Ishikawa (cell line): ENCODE measurements at regions not wholly inside any gene's neighbourhood (a gene's known extent, or its start where the extent isn't known, plus 50 kb on each side); places are given as distances from the start of the nearest gene placed in this dataset.

Source experiments
- CREB1 ChIP-seq: IDR thresholded peaks from 2 replicates; pipeline ENCODE4 v1.6.1; 2012; ENCODE audit warnings: low read depth
- EGR1 ChIP-seq: IDR thresholded peaks from 2 replicates; pipeline ENCODE4 v1.6.1; 2012
- EP300 ChIP-seq: IDR thresholded peaks from 2 replicates; pipeline ENCODE4 v1.6.1; 2012; ENCODE audit warnings: borderline replicate concordance
- FOXM1 ChIP-seq: IDR thresholded peaks from 2 replicates; pipeline ENCODE4 v1.6.1; 2012; ENCODE audit warnings: low read depth, borderline replicate concordance
- RAD21 ChIP-seq: IDR thresholded peaks from 2 replicates; pipeline ENCODE4 v1.6.1; 2012; ENCODE audit warnings: low read depth
- REST ChIP-seq: IDR thresholded peaks from 2 replicates; pipeline ENCODE4 v1.6.1; 2012; ENCODE audit warnings: low read depth, mild to moderate bottlenecking
- TCF12 ChIP-seq: IDR thresholded peaks from 2 replicates; pipeline ENCODE4 v1.6.1; 2012; ENCODE audit warnings: low read depth
- YY1 ChIP-seq: IDR thresholded peaks from 2 replicates; pipeline ENCODE4 v1.6.1; 2012; ENCODE audit warnings: low read depth
- ZBTB7A ChIP-seq: IDR thresholded peaks from 2 replicates; pipeline ENCODE4 v1.6.1; 2012; ENCODE audit warnings: low read depth
- TF ChIP-seq, protein P1 (sequence below): IDR thresholded peaks from 2 replicates; pipeline ENCODE4 v1.6.1; 2012

DNA sequence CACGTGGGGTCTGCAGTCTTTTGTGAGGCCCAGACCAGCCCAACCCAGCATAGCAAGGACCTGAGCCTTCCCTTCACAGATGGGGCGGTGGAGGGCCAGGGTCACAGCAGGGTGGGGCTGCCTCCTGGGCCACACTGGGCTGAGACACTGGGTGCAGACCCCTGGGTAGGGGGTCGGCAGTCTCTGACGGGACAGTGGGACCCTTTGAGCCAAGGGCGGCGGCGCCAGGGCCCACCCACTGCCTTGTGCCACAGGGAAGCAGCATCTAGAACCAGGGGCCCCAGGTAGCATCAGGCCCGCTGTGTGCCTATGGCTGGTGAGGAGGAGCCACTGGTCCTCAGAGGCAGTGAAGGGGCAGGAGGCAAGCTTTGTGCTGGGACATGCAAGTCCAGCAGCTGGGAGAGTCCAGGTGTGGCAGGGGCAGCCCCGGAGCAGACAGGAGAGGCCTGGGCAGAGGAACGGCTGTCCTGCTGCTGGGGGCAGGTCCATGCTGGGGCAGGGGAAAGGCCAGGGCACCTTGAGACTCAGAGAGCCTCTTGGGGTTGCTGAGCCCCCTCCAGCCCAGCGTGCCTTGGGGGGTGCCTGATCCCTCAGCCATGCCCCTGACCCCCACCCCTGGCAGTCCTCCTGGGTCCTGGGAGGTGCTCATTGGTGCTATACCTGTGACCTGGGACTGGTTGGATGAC lies 131.3 kb upstream of the NKX1-1 start:
- TF ChIP-seq EP300 (no peak), TCF12 (no peak), EGR1 (no peak), YY1 (no peak), REST (no peak), FOXM1 (no peak), ZBTB7A (no peak), RAD21 (no peak), CREB1 (no peak)
- TF ChIP-seq, protein P1, sequence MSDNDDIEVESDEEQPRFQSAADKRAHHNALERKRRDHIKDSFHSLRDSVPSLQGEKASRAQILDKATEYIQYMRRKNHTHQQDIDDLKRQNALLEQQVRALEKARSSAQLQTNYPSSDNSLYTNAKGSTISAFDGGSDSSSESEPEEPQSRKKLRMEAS = no peak
